ENCODE measurements at regions not wholly inside any gene's neighbourhood (a gene's known extent, or its start where the extent isn't known, plus 50 kb on each side); places are given as distances from the start of the nearest gene placed in this dataset.

GRCh38 chr3:120524171-120524923 lies 71.8 kb upstream of the NDUFB4 start:
- Histone ChIP-seq H3K9me2 (ENCODE audit: insufficient read depth) (no peaks in the 10 kb centered on the region; the same call in 1 of the 2 replicates), H2AFZ (ENCODE audit: low read depth, low read length, poor library complexity, severe bottlenecking) (no peak overlapping the region), H3K9me3 (ENCODE audit: control insufficient read depth in 1 of 2, insufficient read depth in 1 of 2, low read depth in 1 of 2, low read length in 2 of 2) (no peaks in the 10 kb centered on the region), H3K36me3 (ENCODE audit: control insufficient read depth in 1 of 2, insufficient read depth in 2 of 2, low read length in 2 of 2) (no peaks in the 10 kb centered on the region), H3K79me2 (ENCODE audit: insufficient read depth, low read length) (no peaks in the 10 kb centered on the region), H3K27ac (ENCODE audit: low read depth, low read length) (no peak overlapping the region), H3K9ac (ENCODE audit: low read length) (no peak overlapping the region), H3K4me3 (replicated peaks in 1 of 2; ENCODE audit: low read depth in 1 of 2, low read length in 2 of 2) (no peak overlapping the region), H3K4me2 (ENCODE audit: low read length) (no peak overlapping the region), H4K20me1 (ENCODE audit: insufficient read depth) (no peaks in the 10 kb centered on the region), H3K4me1 (ENCODE audit: control insufficient read depth in 1 of 2, insufficient read depth in 2 of 2, low read length in 2 of 2) (0 out of 4 replicates have a peak, but pooled peaks cover 0 to 3% of the 10 kb centered on the region in 2 experiments), H3K27me3 (ENCODE audit: insufficient read depth, low read length) (no peaks in the 10 kb centered on the region)
- intact Hi-C loops (cut with micrococcal nuclease) = no loop called here
- CTCF ChIA-PET = no interaction called here
- POLR2A ChIA-PET = no interaction called here
- RAD21 ChIA-PET (ENCODE audit: low non-redundant PET in 1 of 2, low total read pairs in 2 of 2, uncharacterized antibody in 2 of 2, unreplicated experiment in 2 of 2) = no interaction called here
- no TSS peak for BruUV-seq (replicated peaks)
- DNase-seq (ENCODE audit: low read depth, low spot score) (no peak), ATAC-seq (no peak)
- TF ChIP-seq EZH2 (IDR thresholded peaks at IDR 0.05) = no peak

- intact Hi-C loops (cut with micrococcal nuclease) = no loop called here
- H3K79me2 ChIP-seq (ENCODE audit: insufficient read depth, low read length) = no peaks in the 10 kb centered on the region
- no peaks in the 10 kb centered on the region for H3K36me3 ChIP-seq (ENCODE audit: control insufficient read depth in 1 of 2, insufficient read depth in 2 of 2, low read length in 2 of 2)
- no peak overlapping the region for H3K9ac ChIP-seq (ENCODE audit: low read length)
- no peak overlapping the region for H3K27ac ChIP-seq (ENCODE audit: low read depth, low read length)
- no peaks in the 10 kb centered on the region for H4K20me1 ChIP-seq (ENCODE audit: insufficient read depth)
- no peak overlapping the region for H3K4me2 ChIP-seq (ENCODE audit: low read length)
- ATAC-seq = no peak
- DNase-seq (ENCODE audit: low read depth, low spot score) = no peak
- no peaks in the 10 kb centered on the region for H3K4me1 ChIP-seq (ENCODE audit: control insufficient read depth in 1 of 2, insufficient read depth in 2 of 2, low read length in 2 of 2)
- BruUV-seq (replicated peaks) = no TSS peak
- H3K4me3 ChIP-seq (replicated peaks in 1 of 2; ENCODE audit: low read depth in 1 of 2, low read length in 2 of 2) = no peak overlapping the region
- no peaks in the 10 kb centered on the region for H3K27me3 ChIP-seq (ENCODE audit: insufficient read depth, low read length)
- no peaks in the 10 kb centered on the region for H3K9me3 ChIP-seq (ENCODE audit: control insufficient read depth in 1 of 2, insufficient read depth in 1 of 2, low read depth in 1 of 2, low read length in 2 of 2)
- ChIA-PET RAD21 (ENCODE audit: low non-redundant PET in 1 of 2, low total read pairs in 2 of 2, uncharacterized antibody in 2 of 2, unreplicated experiment in 2 of 2) (no interaction called here), CTCF (interaction anchor here (0.7 kb wide), 1 partner anchor 9 kb away, joined by 3 read pairs; no protein-coding TSS in a partner anchor), POLR2A (no interaction called here)
- TF ChIP-seq SRF (IDR thresholded peaks at IDR 0.05; ENCODE audit: low read depth) (no peak), EGR1 (IDR thresholded peaks at IDR 0.05; ENCODE audit: low read depth) (no peak), JUND (IDR thresholded peaks at IDR 0.05) (no peak), FOSL1 (IDR thresholded peaks at IDR 0.05; ENCODE audit: low read depth) (no peak), CTCF (IDR thresholded peaks at IDR 0.05 in 2 of 3, conservative IDR thresholded peaks at IDR 0.05 in 1 of 3; ENCODE audit: borderline replicate concordance in 1 of 3, insufficient read depth in 1 of 3, low read depth in 2 of 3, low read length in 2 of 3) (no peak), SIN3A (IDR thresholded peaks at IDR 0.05; ENCODE audit: low read depth) (no peak), REST (IDR thresholded peaks at IDR 0.05; ENCODE audit: low read depth) (no peak)
- no peaks in the 10 kb centered on the region for H3K9me2 ChIP-seq (ENCODE audit: insufficient read depth)
- no peak overlapping the region for H2AFZ ChIP-seq (ENCODE audit: low read depth, low read length, poor library complexity, severe bottlenecking)
Observed at GRCh38 chr3:120516136-120516535, 65.3 kb upstream of the FSTL1 start.

All from HCT116 (cell line).